CD4-positive, alpha-beta T cell treated with Interleukin-1 beta for 1 hour (primary cell): ENCODE measurements at regions not wholly inside any gene's neighbourhood (a gene's known extent, or its start where the extent isn't known, plus 50 kb on each side); places are given as distances from the start of the nearest gene placed in this dataset.

ENCODE experiments used
- DNase-seq, 2 donors: peaks; one replicate each; pipeline ENCODE4 v3.0.0-alpha.2; 2020 to 2022

GRCh38 chr10:111357859-111358258, 281.0 kb downstream of the ADRA2A start:
- DNase-seq, result no peak

DNA sequence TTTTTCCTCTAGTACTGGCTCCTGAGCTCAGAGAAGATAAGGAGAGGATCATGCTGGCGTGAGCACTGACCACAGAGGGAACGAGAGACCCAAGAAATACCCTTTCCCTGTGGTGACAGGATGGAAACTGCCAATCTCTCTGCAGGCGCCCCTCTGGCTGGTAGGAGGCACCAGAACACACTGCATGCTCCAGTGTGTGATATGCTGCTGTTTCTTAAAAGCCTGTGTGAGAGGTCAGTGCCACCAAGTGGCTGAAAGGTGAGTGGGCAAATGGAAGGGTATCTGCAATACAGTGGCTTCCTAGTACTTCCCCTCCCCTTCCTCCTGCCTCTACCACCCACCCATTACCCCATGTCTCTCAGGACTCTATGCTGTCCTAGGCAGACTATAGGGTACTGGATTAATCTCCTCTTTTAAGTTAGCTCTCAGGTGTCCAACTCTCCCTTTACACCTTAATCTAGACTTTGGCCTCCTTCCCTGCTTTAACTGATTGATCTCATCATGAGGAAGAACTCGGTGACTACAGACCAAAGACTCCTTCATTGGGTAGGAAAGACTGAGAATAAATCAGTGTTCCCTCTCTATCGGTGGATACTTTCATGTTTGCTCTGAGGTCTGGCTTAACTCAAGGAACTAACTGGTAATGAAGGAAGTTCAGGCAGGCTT, 283.6 kb downstream of the ADRA2A start:
- peak in 1 of 2 donors; percentile 14 for DNase-seq

DNA sequence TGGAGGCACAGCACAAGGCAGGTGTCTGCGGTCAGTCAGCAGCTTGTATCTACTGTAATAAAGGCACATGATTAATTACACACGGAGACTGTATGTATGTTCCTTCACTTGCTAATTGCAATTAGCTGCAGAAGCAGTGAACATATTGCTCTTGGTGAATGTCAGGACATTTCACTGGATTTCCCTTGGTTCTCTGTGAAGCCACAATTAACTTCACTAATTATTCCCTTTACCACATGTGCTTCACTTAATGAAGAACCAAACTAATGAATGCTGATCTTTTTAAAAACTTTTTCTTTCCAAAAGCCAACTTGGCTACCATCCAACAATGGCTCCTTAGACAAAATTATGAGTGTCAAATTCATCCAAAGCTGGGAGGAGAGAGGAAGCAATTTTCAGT, 290.7 kb downstream of the ADRA2A start:
- no peak for DNase-seq

DNA sequence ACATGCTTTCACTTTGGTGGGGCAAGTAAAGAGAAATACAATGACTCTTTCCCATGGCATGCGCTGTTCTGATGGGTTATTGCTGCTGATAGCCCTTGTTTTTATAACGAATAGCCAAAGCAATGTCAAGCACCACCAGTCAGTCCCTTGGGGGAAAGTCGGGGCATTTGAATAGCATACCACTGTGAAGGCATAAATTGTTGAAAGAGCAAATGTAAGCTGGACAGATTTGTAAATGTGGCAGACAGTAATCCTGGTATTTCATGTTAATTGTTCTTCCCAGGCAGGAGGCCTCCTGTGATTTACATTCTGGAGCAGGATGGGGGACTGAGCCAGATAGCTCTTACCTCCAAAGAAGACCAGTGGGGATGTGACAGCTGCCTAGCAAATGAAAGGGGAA, 293.3 kb downstream of the ADRA2A start:
- DNase-seq, result no peak

GRCh38 chr10:111373696-111374095, 296.9 kb downstream of the ADRA2A start:
- DNase-seq, result no peak

DNA sequence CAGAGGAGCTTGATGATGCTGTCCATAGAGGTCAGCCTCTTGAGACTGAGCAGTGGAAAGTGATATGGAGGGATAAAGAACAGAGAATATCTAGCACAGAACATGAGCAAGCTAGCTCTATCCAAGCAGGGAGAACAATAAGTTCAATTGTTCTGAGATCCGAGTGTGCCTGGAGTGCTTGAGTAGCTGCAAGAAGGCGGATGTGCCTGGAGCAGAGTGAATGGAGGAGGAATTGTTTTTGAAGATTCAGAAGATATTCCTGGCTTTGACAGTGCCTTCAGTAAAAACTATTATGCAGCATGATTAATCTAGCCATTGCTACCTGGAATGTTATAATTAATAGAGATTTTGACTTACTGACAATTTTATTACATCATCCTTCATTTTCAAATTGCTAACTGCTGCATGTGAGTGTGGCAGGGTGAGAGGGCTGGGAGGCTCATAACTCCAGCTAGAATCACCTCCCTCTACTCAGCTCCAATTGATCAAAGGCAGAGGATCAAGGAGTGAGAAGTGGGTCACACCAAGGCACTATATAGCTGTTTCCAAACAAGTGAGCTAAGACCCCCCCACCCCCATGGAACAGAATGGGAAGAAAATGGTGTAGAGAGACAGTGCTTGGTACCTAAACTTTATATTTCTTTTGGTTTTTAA, 302.8 kb downstream of the ADRA2A start:
- no peak for DNase-seq

DNA sequence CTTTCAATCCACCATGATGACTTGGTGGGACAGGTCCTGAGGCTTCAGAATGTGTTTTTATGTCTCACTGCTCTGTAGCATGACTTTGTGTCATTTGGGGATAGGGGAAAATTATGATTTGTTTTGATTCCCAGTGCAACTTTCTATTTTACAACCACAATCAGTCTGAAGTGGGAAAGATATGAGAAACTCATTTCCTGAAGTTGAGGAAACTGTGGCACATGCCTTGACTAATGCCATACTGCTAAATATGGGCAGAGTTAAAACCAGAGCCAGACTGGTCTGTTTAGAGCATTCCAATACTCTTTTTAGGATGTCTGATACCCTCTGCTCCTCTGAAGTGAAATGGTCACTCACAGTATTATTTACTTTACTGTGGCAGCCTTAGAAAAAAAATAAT, 307.7 kb downstream of the ADRA2A start:
- no peak for DNase-seq

- no peak for DNase-seq
These were observed 314.2 kb downstream of the ADRA2A start for GRCh38 chr10:111390813-111391563.

- no peak for DNase-seq
These were observed 315.3 kb downstream of the ADRA2A start for GRCh38 chr10:111392159-111392558.

GRCh38 chr10:111392910-111393309, 316.1 kb downstream of the ADRA2A start:
- DNase-seq, result no peak

DNA sequence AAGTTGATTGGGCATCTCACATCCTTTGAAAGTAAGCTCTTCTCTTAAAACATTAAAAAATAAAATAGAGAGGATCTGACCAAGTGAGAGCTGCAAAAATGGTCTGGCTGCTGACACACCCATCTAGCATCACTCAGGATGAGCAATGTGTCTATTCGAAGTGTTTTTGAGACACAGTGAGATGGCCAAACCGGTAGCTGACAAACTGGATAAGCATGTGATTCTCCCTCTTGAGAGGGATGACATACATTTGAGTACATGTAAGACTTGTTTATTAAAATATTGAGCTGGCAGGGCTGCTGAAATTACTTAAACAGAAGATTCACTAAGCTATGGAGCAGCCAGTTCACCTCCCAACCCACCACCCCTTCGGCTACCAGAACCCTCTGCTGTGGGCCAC, 333.9 kb downstream of the ADRA2A start:
- DNase-seq, result no peak

DNA sequence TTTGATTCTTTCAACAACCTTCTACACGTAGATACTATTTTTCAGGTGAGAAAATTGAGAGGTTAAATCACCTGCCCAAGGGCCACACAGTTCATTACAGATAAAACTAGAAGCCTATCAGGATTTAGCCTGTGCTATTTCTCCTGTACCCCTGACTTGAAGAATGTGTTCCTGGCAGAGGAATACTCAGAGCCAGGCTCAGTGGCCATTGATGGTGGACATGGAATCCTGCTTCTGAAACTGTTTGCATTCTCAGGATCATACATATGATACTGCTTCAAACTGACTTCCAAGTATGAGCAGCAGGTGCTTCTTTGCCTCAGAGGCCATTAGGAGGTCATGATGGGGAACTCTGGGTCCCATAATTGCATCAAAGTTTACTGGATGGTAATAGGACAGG, 348.6 kb downstream of the ADRA2A start:
- DNase-seq, result no peak

GRCh38 chr10:111429288-111430028, 352.6 kb downstream of the ADRA2A start:
- no peak for DNase-seq

DNA sequence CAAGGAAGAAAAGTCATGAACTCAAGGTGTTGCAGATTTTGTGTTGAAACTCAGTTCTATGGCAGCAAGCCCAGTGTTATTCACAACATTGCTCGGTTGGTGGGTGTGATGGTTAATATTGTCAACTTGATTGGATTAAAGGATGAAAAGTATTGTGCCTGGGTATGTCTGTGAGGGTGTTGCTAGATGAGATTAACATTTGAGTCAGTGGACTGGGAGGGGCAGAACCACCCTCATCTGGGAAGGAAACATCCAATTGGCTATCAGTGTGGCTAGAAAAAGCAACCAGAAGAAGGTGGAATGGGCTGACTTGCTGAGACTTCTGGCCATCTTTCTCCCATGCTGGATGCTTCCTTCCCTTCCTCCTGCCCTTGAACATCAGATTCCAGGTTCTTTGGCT, 353.2 kb downstream of the ADRA2A start:
- DNase-seq, result no peak

GRCh38 chr10:111432588-111432987, 355.8 kb downstream of the ADRA2A start:
- no peak for DNase-seq

DNA sequence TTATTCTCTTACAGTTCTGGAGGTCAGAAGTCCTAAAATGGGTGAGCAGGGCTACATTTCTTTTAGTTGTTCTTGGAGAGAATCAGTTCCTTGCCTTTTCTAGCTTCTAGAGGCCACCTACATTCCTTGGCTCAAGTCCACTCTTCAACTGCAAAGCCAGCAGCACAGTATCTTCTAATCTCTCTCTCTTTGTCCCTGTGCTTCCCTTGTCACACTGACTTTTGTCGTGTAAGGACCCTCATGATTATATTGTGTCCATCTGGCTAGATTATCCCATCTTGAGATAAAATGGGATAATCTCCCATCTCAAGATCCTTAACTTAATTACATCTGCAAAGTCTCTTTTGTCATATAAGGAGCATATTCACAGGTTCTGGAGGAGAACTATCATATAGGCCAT, 359.0 kb downstream of the ADRA2A start:
- no peak for DNase-seq

DNA sequence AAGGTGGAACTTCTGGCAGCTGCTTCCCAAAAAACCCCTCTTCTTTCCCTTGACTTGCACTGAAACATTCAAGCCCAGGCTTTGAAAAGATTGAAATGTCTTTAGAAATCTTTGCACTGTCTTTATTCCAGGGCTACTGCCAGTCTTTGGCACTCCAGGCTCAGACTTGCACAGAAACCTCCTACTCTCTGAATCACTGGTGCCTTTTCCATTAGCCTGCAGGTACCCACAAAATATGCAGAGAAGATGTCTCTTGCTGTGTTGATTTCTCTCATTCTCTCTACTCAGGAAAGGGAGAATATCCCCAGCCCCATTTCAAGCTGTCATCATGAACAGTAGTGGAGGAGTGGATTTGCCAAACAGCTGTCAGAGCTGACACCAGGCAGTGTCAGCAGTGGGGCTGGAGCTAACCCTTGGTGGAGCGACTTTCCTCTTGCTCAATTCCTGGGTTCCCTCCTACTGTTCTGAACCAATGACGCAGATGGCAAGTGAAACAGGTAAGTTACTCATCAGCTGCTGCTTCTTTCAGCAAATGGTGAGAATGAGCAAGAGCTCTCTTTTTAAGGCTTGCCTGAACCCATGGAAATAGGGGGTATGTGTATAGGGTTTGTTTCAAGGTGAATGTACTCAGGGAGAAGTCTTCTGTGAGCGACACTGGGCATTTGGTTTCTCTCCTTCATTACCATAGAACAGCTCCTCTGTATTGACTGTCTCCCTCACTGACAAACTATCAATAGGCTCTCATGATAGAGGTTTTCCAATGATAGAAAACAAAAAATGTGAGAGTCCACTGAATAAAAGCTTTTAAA, 362.4 kb downstream of the ADRA2A start:
- no peak for DNase-seq

DNA sequence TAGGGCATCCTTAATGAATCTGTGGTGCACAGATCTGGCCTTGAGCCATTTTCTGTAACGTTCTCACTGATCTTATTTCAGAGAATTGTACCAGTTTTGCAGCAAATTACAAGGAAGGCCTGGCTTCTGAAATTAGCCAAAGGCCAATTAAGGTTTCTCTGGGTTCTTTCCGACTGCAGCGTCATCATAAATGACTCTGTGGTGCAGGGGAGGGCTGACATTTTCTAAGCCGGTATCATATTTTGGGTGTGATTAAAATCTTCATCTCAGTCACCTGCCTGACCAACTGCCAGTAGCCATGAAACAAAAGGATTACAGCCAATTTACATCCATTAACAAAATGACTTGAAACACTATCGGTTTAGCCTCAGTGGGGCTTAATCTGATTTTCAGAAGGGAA, 363.7 kb downstream of the ADRA2A start:
- no peak for DNase-seq

DNA sequence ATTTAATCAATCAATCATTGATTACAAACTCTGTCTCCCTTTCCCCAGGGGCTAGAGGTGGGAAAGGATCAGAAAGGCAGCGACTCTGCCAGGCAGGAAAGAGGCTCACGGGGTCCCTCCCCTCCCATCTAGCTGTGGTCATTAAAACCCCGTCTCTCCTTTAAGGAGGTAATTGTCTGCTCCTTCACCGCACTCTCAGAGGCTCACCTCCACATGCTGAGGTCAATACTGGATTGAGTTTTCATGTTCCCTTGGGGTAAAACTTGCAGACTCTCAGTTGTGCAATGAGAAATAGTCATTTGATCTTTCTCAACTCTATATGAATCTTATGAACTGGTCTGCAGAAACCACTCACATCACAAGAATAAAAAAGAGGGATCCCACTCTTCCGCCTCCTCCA, 368.8 kb downstream of the ADRA2A start:
- no peak for DNase-seq

DNA sequence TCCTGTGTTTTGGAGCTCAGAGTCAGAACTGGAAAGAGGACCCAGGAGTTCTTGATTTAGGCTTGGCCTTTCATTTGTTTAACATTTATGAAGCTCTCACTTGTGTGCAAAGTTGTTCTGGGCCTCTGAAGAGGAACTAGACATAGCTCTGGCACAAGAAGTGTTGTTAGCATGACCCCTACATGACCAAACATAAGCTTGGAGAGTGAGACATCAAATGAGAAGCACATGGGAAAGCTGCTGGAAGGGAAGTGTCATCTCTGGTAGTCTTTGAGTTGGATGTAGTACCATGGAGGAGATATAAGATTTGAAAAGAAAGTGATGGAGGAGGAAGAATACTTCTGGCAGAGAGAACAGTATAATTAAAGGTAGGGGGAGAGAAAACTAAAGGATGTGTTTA, 370.1 kb downstream of the ADRA2A start:
- no peak for DNase-seq

DNA sequence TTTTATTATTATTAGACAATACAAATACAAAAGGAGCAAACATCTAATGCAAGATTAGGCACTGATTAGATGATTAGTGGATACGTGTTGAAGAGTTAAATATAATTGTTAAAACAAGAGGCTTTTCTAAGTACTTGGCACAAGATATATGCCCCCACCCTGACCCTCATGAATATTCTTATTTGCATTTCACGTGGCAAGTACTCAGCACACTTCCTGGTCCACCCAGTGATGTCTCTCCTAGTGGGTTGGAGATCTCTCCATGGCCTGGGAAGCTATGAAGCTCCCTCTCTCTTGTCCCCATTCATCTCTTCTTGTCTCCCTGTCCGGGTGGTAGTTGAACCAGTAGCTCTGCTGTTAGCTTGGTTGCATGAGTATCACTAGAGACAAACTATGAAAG, 375.3 kb downstream of the ADRA2A start:
- DNase-seq, result no peak

GRCh38 chr10:111455776-111456426, 379.1 kb downstream of the ADRA2A start:
- DNase-seq, result no peak
